Hematopoietic multipotent progenitor cell treated with erythropoietin and hydrocortisone succinate and interleukin-3 and kit ligand, for 4 days (in vitro differentiated cells): ENCODE measurements at regions not wholly inside any gene's neighbourhood (a gene's known extent, or its start where the extent isn't known, plus 50 kb on each side); places are given as distances from the start of the nearest gene placed in this dataset.

Source experiments
- DNase-seq: peaks from one replicate; pipeline ENCODE4 v3.0.0-alpha.2; 2015

GRCh38 chr21:15491100-15491499 is 238.7 kb upstream of the USP25 start:
- no peak for DNase-seq

- peak; percentile 34 for DNase-seq
Observed at GRCh38 chr21:15493646-15494045, 236.1 kb upstream of the USP25 start.

DNA sequence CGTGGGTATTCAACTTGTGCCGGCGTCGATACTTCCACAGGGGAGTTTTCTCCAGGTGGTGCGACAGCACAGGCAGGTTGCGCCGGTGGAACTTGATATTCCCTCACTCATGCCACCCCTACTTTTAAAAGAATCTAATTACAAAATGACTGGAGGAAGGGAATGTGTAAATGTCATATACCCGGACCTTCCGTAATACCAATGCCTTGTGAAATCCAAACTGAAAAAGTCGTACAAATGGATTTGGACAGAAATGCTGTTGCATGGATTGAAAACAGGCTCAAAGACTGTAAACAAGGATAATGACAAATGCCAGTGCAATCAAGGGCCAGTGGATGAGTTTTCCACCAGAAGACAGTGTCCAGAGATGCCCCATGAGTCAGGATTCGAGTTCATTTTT is 235.3 kb upstream of the USP25 start:
- DNase-seq, result no peak

DNA sequence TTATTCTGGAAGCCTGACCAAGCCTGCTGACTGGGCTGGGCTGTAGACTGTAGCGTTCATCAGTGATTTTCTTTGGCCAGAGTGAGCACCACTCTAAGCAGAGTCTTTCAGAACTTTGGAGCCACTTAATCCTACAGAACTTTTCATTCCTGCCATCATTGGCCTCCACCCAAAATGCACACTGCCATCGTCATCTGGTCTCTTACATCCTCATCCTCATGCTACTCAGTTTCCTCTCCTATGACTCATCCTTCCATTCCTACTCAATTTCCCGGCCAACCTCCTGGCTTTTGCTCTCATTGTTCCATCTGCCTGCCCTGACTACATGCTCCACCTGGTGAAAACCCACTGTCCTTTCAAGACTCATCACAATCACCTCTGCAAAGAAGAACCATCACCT is 233.8 kb upstream of the USP25 start:
- no peak for DNase-seq

GRCh38 chr21:15496911-15497310 is 232.9 kb upstream of the USP25 start:
- no peak for DNase-seq

- DNase-seq, result no peak
Observed at GRCh38 chr21:15498455-15498854, 231.3 kb upstream of the USP25 start.

GRCh38 chr21:15506086-15506485 is 223.7 kb upstream of the USP25 start:
- no peak for DNase-seq

- DNase-seq, result no peak
Observed at GRCh38 chr21:15508554-15508953, 221.2 kb upstream of the USP25 start.

DNA sequence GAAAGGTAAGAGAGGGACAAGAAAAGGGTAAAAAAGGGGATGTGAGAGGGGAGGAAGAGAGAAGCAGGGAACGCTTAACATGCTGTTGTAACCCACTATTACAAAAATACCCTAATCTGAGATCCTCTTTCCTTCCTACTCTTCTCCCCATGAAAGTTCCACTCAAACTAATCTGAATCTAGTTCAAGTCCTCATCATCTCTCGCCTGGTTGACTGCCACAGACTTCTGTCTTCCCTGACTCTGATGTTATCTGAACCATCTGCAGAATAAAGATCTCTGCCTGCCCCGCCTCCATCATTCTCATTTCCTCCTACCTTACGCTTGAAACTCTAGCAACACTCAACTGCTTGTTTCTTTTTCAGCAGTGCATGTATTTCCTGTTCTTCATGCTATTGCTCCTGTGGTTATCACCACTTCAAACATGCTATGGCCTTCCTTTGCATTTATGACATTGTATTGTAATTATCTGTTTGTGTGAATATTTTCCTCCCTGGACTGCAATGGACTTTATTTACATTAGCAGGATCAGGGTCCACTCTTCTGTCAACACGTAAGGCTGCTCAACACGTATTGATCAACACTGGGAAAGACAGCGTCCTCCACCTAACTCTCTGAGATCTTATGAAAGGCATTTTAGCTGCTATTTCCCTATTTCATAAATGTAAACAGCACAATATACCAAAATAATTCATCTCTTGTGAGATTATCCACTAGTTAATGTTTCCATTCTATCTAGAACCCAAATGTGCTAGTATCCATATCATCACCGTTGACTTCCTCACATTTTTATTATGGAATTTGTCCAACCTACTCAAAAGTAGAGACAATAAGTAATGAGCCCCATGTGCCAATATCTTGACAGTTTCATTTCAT is 215.5 kb upstream of the USP25 start:
- peak; percentile 57 for DNase-seq

- DNase-seq, result no peak
Observed at GRCh38 chr21:15515908-15516307, 213.9 kb upstream of the USP25 start.

DNA sequence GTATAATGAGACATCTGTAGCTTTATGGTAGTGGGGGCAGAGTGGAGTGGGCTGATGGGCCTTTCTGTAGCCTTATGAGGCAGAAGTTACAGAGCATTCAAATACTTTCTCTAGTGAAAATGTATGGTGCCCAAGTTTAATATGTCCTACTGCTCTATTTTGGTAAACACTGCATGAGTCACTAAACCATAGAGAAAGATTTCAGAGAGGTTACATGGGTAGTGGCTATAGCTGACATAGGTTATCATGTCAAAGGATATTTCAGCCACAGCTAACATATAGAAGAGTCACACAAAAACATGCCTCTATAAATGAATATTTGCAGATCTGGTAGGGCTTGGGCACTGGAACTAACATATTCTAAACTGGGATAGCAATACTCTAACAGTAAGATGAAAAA is 212.4 kb upstream of the USP25 start:
- DNase-seq, result no peak

- DNase-seq, result peak; percentile 19
Observed at GRCh38 chr21:15520811-15521643, 208.8 kb upstream of the USP25 start.

- DNase-seq, result no peak
Observed at GRCh38 chr21:15521644-15522001, 208.2 kb upstream of the USP25 start.

GRCh38 chr21:15522148-15522547 is 207.6 kb upstream of the USP25 start:
- no peak for DNase-seq

- DNase-seq, result no peak
Observed at GRCh38 chr21:15524855-15525254, 204.9 kb upstream of the USP25 start.

DNA sequence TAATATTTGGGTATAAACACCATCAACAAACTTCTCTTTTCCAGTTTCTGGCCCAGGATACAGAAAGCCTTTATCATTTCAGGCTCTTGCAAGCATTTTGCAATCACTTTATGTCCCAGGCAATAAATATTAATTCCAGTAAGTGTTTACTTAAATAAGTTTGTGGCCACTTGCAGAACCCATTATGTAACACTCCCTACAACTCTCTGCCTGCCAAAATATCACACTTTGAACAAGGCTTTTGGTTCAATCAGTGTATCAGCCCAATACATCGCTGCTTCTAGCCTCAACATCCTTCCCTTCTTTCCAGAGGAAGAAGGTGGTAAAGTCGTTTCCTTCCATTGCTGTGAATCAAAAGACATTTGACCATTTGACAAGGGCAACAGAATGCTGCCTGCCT is 203.0 kb upstream of the USP25 start:
- DNase-seq, result peak; percentile 24

- no peak for DNase-seq
Observed at GRCh38 chr21:15528346-15528745, 201.4 kb upstream of the USP25 start.

- no peak for DNase-seq
Observed at GRCh38 chr21:15531986-15532385, 197.8 kb upstream of the USP25 start.

DNA sequence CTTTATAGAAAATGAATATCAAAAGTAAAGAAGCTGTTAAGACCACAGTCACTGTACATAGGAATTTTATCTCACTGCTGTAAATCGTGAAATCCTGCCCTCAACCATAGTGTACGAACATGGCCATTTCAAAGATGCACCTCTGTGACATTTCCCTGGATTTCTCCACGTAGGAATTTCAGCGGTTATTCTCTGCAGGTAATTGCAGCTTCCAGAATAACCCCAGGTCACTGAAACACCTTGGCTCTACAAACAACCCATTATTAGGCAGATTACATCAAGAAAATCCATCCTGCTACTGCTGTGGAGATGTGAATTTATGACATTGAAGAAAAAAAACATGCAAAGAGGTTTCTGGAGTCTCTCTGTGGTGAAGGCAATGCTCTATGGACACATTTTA is 196.2 kb upstream of the USP25 start:
- DNase-seq, result no peak

DNA sequence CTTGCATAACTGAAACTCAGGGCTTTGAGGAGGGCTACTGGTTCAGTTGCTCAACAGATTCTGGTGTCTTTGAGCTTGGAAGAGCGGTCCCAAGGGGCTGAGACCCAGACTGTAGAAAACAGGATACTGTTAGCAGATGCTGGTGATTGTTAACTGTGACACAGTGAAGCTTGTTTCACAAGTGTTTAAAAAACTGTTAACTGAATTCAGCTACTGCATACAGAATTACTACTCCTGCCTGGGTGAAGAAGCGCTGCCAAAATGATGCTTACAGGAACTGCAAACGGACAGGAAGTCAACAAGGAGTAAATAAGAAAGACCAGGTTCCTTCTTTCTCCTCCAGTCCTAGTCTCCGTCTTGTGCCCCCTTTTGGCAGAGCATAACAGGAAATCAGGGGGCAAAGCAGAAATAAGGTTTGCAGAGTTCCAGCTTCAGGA is 195.3 kb upstream of the USP25 start:
- peak; percentile 72 for DNase-seq

DNA sequence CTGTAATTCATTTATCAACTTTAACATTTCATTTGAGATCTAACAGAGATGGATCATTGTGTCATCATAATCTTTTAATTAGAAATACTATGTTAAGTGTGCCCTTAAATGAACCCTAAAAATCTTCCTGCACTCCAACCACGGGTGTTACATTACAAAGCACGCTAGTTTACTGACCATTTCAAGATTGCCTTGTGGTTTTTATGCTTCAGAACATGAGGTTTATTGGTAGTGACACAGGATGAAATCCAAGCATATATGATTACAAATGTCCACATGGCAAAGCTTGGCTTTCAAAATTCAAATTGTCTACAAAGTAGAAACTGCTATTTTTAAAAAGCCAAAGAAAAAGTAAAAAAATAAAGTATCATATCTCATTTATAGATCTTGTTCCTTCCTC is 190.4 kb upstream of the USP25 start:
- DNase-seq, result no peak

DNA sequence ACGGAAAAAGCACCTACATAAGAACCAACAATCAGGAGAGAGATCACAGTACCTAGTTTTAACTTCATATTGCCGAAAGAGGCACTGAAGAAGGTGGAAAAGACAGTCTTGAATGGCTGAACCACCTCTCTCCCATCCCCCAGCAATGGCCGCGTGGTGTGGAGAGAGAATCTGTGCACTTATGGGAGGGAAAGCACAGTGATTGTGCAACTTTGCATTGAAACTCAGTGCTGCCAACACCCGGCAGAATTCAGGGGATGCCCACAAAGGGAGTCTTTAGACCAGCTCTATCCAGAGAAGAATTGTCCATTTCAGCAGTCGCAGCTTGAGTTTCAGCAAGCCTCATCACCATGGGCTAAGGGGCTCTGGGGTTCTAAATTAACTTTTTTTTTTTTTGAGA is 186.3 kb upstream of the USP25 start:
- DNase-seq, result no peak

DNA sequence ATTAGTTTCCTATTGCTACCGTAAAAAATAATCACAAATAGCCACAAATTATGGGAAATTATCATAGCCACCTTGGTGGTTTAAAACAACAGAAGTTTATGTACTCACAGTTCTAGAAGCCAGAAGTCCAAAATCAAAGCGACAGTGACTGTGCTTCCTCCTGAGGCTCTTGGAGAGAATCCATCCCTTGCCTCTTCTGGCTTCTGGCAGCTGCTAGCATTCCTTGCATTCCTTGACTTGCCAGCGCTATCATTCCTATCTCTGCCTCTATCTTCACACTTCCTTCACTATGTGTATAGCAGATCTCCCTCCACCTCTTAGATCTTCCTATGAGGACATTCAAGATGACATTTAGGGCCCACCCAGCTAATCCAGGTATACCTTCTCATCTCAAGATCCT is 180.1 kb upstream of the USP25 start:
- DNase-seq, result no peak

GRCh38 chr21:15552914-15553494 is 176.8 kb upstream of the USP25 start:
- DNase-seq, result peak; percentile 64
